Mammary epithelial cell (primary cell): ENCODE measurements at regions not wholly inside any gene's neighbourhood (a gene's known extent, or its start where the extent isn't known, plus 50 kb on each side); places are given as distances from the start of the nearest gene placed in this dataset.

Source experiments
- EZH2 ChIP-seq: IDR thresholded peaks from 2 replicates; pipeline ENCODE4 v1.6.1; 2012; ENCODE audit warnings: low read length, inconsistent platforms, borderline replicate concordance
- TF ChIP-seq, protein P1 (sequence below), 2 donors: IDR thresholded peaks in 1 of 2; conservative IDR thresholded peaks in 1 of 2; 2 replicates each; pipeline ENCODE4 v1.5.1; 2011 to 2012; ENCODE audit warnings: inconsistent platforms in 2 of 2, low read length in 2 of 2, mild to moderate bottlenecking in 2 of 2, control low read depth in 1 of 2, low read depth in 1 of 2; ENCODE audit not compliant: insufficient read depth in 1 of 2; ENCODE audit errors: extremely low read depth in 1 of 2

- TF ChIP-seq, protein P1, sequence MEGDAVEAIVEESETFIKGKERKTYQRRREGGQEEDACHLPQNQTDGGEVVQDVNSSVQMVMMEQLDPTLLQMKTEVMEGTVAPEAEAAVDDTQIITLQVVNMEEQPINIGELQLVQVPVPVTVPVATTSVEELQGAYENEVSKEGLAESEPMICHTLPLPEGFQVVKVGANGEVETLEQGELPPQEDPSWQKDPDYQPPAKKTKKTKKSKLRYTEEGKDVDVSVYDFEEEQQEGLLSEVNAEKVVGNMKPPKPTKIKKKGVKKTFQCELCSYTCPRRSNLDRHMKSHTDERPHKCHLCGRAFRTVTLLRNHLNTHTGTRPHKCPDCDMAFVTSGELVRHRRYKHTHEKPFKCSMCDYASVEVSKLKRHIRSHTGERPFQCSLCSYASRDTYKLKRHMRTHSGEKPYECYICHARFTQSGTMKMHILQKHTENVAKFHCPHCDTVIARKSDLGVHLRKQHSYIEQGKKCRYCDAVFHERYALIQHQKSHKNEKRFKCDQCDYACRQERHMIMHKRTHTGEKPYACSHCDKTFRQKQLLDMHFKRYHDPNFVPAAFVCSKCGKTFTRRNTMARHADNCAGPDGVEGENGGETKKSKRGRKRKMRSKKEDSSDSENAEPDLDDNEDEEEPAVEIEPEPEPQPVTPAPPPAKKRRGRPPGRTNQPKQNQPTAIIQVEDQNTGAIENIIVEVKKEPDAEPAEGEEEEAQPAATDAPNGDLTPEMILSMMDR (conservative IDR thresholded peaks at IDR 0.05 in 1 of 2, IDR thresholded peaks at IDR 0.05 in 1 of 2; ENCODE audit: extremely low read depth in 1 of 2, insufficient read depth in 1 of 2, low read depth in 1 of 2, low read length in 2 of 2) = no peak
- no peak for TF ChIP-seq EZH2
These were observed 262.9 kb downstream of the HNMT start for GRCh38 chr2:138227195-138227594.
